Nephron (organoid): ENCODE measurements at regions not wholly inside any gene's neighbourhood (a gene's known extent, or its start where the extent isn't known, plus 50 kb on each side); places are given as distances from the start of the nearest gene placed in this dataset.
A peak's percentile ranks its signal among the peaks of the same experiment; 100 is the strongest.

Source experiments
- H3K27ac Mint-ChIP-seq, 3 experiments: 2 replicates each; pipeline ENCODE4 v1.8.0; 2020; ENCODE audit warnings: mixed read lengths in 3 of 3, mild to moderate bottlenecking in 2 of 3, moderate library complexity in 1 of 3
- H3K27me3 Mint-ChIP-seq: 2 replicates; pipeline ENCODE4 v1.8.0; 2021; ENCODE audit warnings: low read depth, mild to moderate bottlenecking, moderate library complexity, mixed read lengths
- H3K36me3 Mint-ChIP-seq: 2 replicates; pipeline ENCODE4 v1.8.0; 2020; ENCODE audit warnings: low read depth, mixed read lengths
- H3K4me1 Mint-ChIP-seq: 2 replicates; pipeline ENCODE4 v1.8.0; 2020; ENCODE audit warnings: mixed read lengths
- H3K4me3 Mint-ChIP-seq, 3 experiments: 2 replicates each; pipeline ENCODE4 v1.8.0; 2020; ENCODE audit warnings: mild to moderate bottlenecking in 3 of 3, mixed read lengths in 3 of 3, moderate library complexity in 2 of 3
- H3K9me3 Mint-ChIP-seq: 2 replicates; pipeline ENCODE4 v1.8.0; 2020; ENCODE audit warnings: mixed read lengths
- TF ChIP-seq, protein P1 (sequence below), 3 experiments: fragments of 200-600 bp; sonication (generic); IDR thresholded peaks; one replicate each; pipeline ENCODE4 v1.5.0; 2021; ENCODE audit warnings: antibody characterized with exemption in 3 of 3; ENCODE audit not compliant: unreplicated experiment in 3 of 3

DNA sequence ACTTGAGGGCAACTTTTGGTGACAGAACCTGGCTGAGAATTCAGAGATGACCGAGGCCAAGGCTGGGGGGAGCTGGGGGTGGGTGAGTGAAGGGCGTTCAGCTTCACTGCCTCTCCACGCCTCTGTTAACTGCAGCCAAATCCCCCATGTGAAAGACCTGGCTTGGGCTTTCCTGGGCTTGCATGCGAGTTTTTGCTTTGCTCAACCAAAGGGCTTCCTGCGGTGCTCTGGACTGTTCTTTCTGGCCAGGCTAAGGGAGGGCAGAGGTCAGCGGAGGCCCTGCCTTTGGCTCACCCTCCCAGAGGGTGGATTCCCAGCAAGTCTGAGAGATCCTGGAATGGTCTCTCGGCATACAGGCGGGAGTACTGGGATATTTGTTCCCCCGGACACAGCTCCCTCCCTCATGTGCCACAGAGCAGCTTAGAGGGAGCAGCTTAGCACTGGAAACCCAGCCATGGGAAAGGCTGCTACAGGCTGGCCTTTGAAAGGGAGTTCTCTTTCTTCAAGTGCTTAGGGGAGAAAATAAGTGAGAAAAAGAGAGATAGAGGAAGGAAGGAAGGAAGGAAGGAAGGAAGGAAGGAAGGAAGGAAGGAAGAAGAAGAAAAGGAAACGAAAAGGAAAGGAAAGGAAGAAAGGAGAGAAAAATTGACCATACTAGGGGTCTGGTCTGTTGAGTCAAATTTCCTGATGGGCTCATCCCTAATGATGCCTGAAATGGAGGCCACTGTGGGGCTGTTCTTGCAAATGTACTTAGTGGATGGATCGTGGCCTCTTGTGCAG lies 158.8 kb downstream of the FGF18 start:
- Mint-ChIP-seq H3K27me3 (peaks cover 10% of the 10 kb centered on the region), H3K4me1 (peaks cover 54% of the 10 kb centered on the region)

GRCh38 chr5:171578829-171579491 lies 159.5 kb downstream of the FGF18 start:
- peaks cover 10% of the 10 kb centered on the region for H3K27me3 Mint-ChIP-seq
- H3K36me3 Mint-ChIP-seq, result no peaks in the 10 kb centered on the region
- no peak overlapping the region for H3K4me3 Mint-ChIP-seq

More for the DNA sequence above, 158.8 kb downstream of the FGF18 start:
- Mint-ChIP-seq H3K4me3 (peak overlapping the region in 1 of 3 experiments; percentile 25), H3K27ac (peak overlapping the region in 2 of 3 experiments; percentile 86 to 88), H3K36me3 (no peaks in the 10 kb centered on the region), H3K9me3 (peaks cover 4% of the 10 kb centered on the region)
- TF ChIP-seq, protein P1, sequence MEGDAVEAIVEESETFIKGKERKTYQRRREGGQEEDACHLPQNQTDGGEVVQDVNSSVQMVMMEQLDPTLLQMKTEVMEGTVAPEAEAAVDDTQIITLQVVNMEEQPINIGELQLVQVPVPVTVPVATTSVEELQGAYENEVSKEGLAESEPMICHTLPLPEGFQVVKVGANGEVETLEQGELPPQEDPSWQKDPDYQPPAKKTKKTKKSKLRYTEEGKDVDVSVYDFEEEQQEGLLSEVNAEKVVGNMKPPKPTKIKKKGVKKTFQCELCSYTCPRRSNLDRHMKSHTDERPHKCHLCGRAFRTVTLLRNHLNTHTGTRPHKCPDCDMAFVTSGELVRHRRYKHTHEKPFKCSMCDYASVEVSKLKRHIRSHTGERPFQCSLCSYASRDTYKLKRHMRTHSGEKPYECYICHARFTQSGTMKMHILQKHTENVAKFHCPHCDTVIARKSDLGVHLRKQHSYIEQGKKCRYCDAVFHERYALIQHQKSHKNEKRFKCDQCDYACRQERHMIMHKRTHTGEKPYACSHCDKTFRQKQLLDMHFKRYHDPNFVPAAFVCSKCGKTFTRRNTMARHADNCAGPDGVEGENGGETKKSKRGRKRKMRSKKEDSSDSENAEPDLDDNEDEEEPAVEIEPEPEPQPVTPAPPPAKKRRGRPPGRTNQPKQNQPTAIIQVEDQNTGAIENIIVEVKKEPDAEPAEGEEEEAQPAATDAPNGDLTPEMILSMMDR (IDR thresholded peaks at IDR 0.05; ENCODE audit: unreplicated experiment in 3 of 3), result no peak

GRCh38 chr5:171579976-171580411 lies 160.5 kb downstream of the FGF18 start:
- Mint-ChIP-seq H3K27me3 (peaks cover 10% of the 10 kb centered on the region), H3K27ac (peak overlapping the region in 2 of 3 experiments; percentile 86 to 91), H3K9me3 (peaks cover 4% of the 10 kb centered on the region), H3K4me1 (peaks cover 52% of the 10 kb centered on the region), H3K36me3 (no peaks in the 10 kb centered on the region), H3K4me3 (peak overlapping the region in 1 of 3 experiments; percentile 6)
- TF ChIP-seq, protein P1 (IDR thresholded peaks at IDR 0.05; ENCODE audit: unreplicated experiment in 3 of 3), result no peak

More at GRCh38 chr5:171578829-171579491, 159.5 kb downstream of the FGF18 start:
- H3K27ac Mint-ChIP-seq, result peak overlapping the region in 2 of 3 experiments; percentile 86 to 88
- H3K4me1 Mint-ChIP-seq, result peaks cover 55% of the 10 kb centered on the region
- TF ChIP-seq, protein P1 (IDR thresholded peaks at IDR 0.05; ENCODE audit: unreplicated experiment in 3 of 3), result no peak
- H3K9me3 Mint-ChIP-seq, result peaks cover 4% of the 10 kb centered on the region

GRCh38 chr5:171580502-171581265 lies 161.2 kb downstream of the FGF18 start:
- Mint-ChIP-seq H3K36me3 (no peaks in the 10 kb centered on the region), H3K4me1 (peaks cover 47% of the 10 kb centered on the region), H3K27me3 (peaks cover 10% of the 10 kb centered on the region), H3K27ac (peak overlapping the region in 2 of 3 experiments; percentile 86 to 91), H3K9me3 (peaks cover 4% of the 10 kb centered on the region), H3K4me3 (peak overlapping the region in 1 of 3 experiments; percentile 6)
- TF ChIP-seq, protein P1 (IDR thresholded peaks at IDR 0.05; ENCODE audit: unreplicated experiment in 3 of 3), result no peak

DNA sequence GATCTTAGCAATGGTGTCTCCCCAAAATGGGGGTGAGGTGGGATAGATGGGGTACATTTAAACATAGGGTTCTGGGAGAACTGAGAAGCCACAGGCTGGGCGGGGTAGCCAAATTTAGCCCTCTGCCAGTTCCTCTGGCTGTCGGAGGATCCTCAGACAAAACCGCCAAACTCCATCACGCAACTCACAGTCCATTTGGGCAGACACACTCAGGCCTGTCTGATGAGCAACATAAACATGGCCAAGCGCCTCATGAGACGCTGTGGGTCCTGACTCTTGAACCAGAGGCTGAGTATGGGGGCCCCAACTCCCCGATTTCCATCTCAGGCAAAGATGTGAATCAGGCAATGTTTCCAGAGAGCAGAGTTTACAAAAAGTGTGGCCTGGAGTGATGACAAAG lies 162.3 kb downstream of the FGF18 start:
- Mint-ChIP-seq H3K9me3 (no peaks in the 10 kb centered on the region), H3K4me1 (peaks cover 40% of the 10 kb centered on the region), H3K27me3 (peaks cover 4% of the 10 kb centered on the region), H3K4me3 (no peak overlapping the region), H3K36me3 (no peaks in the 10 kb centered on the region), H3K27ac (no peak overlapping the region)
- TF ChIP-seq, protein P1 (IDR thresholded peaks at IDR 0.05; ENCODE audit: unreplicated experiment in 3 of 3), result no peak
